Tibial nerve (tissue), 4 donors: ENCODE measurements at regions not wholly inside any gene's neighbourhood (a gene's known extent, or its start where the extent isn't known, plus 50 kb on each side); places are given as distances from the start of the nearest gene placed in this dataset.

Source experiments
- DNase-seq, 2 donors: peaks; one replicate each; pipeline ENCODE4 v3.0.0-alpha.2; 2019; ENCODE audit warnings: low spot score in 2 of 2
- H3K27ac ChIP-seq, 4 donors: fragments of 200-600 bp; sonication (generic) in 3 of 4; one replicate each; pipeline ENCODE4 v1.5.1; 2017 to 2019; ENCODE audit warnings: mild to moderate bottlenecking in 1 of 4
- H3K27me3 ChIP-seq, 2 donors: fragments of 200-600 bp; sonication (generic) in 1 of 2; one replicate each; pipeline versions ENCODE4 v1.5.1 to v1.6.0; 2017 to 2019
- H3K36me3 ChIP-seq, 3 donors: fragments of 200-600 bp; sonication (generic); one replicate each; pipeline ENCODE4 v1.5.1; 2018 to 2019
- H3K4me1 ChIP-seq, 4 donors: fragments of 200-600 bp; sonication (generic) in 3 of 4; one replicate each; pipeline ENCODE4 v1.5.1; 2017 to 2019
- H3K4me3 ChIP-seq, 4 donors: fragments of 200-600 bp; sonication (generic) in 3 of 4; one replicate each; pipeline ENCODE4 v1.5.1; 2017 to 2019; ENCODE audit warnings: mild to moderate bottlenecking in 1 of 4, moderate library complexity in 1 of 4
- H3K9me3 ChIP-seq, 4 donors: fragments of 200-600 bp; sonication (generic) in 3 of 4; one replicate each; pipeline ENCODE4 v1.5.1; 2017 to 2019
- CTCF ChIP-seq, 5 experiments: fragments of 200-600 bp in 3 of 5; fragments of 450-650 bp in 2 of 5; sonication (generic) in 3 of 5; IDR thresholded peaks; one replicate each; pipeline ENCODE4 v1.5.1; 2016 to 2019; ENCODE audit warnings: antibody characterized with exemption in 5 of 5, mild to moderate bottlenecking in 3 of 5, moderate library complexity in 2 of 5
- EP300 ChIP-seq, 2 donors: sonication (generic); formaldehyde crosslinking; IDR thresholded peaks; one replicate each; pipeline ENCODE4 v1.6.1; 2017; ENCODE audit warnings: antibody characterized with exemption in 2 of 2, mild to moderate bottlenecking in 1 of 2
- POLR2A ChIP-seq, 2 donors: fragments of 450-650 bp; IDR thresholded peaks; one replicate each; pipeline ENCODE4 v1.6.1; 2017; ENCODE audit warnings: antibody characterized with exemption in 2 of 2, mild to moderate bottlenecking in 2 of 2, moderate library complexity in 2 of 2
- WGBS, 2 donors: methylation state at CpG; one replicate each; pipeline ENCODE4 v1.1.5; 2018; 5-methylcytosine and 5-hydroxymethylcytosine counted together

GRCh38 chr19:31749231-31749630 lies 400.0 kb upstream of the TSHZ3 start:
- no peaks in the 10 kb centered on the region for H3K27me3 ChIP-seq
- TF ChIP-seq EP300 (IDR thresholded peaks at IDR 0.05) (no peak), POLR2A (IDR thresholded peaks at IDR 0.05) (no peak), CTCF (IDR thresholded peaks at IDR 0.05) (no peak)
- 58 to 72% methylated on average over 8 of the region's 8 CpGs for WGBS, 2 donors
- H3K27ac ChIP-seq, result no peak overlapping the region
- H3K36me3 ChIP-seq, result no peaks in the 10 kb centered on the region
- no peak for DNase-seq
- H3K9me3 ChIP-seq, result no peaks in the 10 kb centered on the region
- H3K4me1 ChIP-seq, result no peaks in the 10 kb centered on the region
- H3K4me3 ChIP-seq, result no peak overlapping the region

DNA sequence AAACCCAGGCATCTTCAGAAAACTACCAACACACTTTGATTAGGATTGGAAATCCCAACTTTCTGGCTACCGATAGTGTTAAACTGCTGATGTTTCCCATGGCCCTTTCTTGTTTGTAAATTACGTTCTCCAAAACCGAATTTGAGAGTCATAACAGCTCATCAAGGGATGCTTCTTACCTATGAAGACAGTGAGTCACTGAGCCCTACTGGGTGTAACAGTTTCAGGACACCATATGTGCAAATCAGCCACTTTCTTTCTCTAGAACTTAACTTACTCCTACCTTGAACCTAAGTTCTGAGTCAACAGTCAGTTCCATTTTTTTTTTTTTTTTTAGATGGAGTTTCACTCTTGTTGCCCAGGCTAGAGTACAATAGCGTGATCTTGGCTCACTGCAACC lies 410.1 kb upstream of the TSHZ3 start:
- WGBS, 2 donors, result 84 to 88% methylated on average over 4 of the region's 4 CpGs
- Histone ChIP-seq H3K4me1 (no peaks in the 10 kb centered on the region), H3K36me3 (no peaks in the 10 kb centered on the region), H3K9me3 (no peaks in the 10 kb centered on the region), H3K27ac (no peak overlapping the region), H3K27me3 (no peaks in the 10 kb centered on the region), H3K4me3 (no peak overlapping the region)
- no peak for DNase-seq
- TF ChIP-seq CTCF (IDR thresholded peaks at IDR 0.05), result no peak
- TF ChIP-seq POLR2A (IDR thresholded peaks at IDR 0.05), result no peak
- no peak for TF ChIP-seq EP300 (IDR thresholded peaks at IDR 0.05)

- TF ChIP-seq CTCF (IDR thresholded peaks at IDR 0.05) (no peak), EP300 (IDR thresholded peaks at IDR 0.05) (no peak), POLR2A (IDR thresholded peaks at IDR 0.05) (no peak)
- Histone ChIP-seq H3K9me3 (no peaks in the 10 kb centered on the region), H3K4me3 (no peak overlapping the region), H3K27me3 (no peaks in the 10 kb centered on the region), H3K4me1 (no peaks in the 10 kb centered on the region), H3K36me3 (no peaks in the 10 kb centered on the region), H3K27ac (no peak overlapping the region)
- no peak for DNase-seq
- 64 to 69% methylated on average over 15 of the region's 15 CpGs for WGBS, 2 donors
Measured at GRCh38 chr19:31761281-31761913, 412.2 kb upstream of the TSHZ3 start.

- no peak overlapping the region for H3K4me3 ChIP-seq
- DNase-seq, result no peak
- TF ChIP-seq CTCF (IDR thresholded peaks at IDR 0.05) (no peak), EP300 (IDR thresholded peaks at IDR 0.05) (no peak), POLR2A (IDR thresholded peaks at IDR 0.05) (no peak)
- no peaks in the 10 kb centered on the region for H3K9me3 ChIP-seq
- no peaks in the 10 kb centered on the region for H3K27me3 ChIP-seq
- no peaks in the 10 kb centered on the region for H3K4me1 ChIP-seq
- 79 to 82% methylated on average over 4 of the region's 4 CpGs for WGBS, 2 donors
- no peaks in the 10 kb centered on the region for H3K36me3 ChIP-seq
- H3K27ac ChIP-seq, result no peak overlapping the region
Measured at GRCh38 chr19:31770223-31770622, 421.0 kb upstream of the TSHZ3 start.

DNA sequence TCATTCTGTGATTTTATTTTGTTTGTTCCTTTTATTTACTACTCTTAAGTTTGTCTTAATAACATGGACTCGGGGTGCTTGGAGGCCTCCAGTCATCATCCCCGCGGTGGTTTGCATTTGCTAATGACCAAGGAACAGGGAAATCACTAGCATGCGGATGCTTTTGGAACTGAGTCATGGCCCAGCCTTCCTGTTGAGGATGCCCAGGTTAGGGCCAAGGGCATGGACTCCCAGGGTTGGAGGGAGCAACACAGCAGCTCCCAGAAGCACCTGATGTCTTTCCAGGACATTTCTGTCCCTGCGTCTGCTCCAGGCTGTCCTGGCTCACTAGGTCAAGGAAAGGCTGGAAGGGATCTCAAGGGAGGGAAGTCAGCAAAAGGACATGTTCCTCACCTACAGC lies 423.7 kb upstream of the TSHZ3 start:
- no peaks in the 10 kb centered on the region for H3K9me3 ChIP-seq
- no peaks in the 10 kb centered on the region for H3K27me3 ChIP-seq
- WGBS, 2 donors, result 78 to 90% methylated on average over 5 of the region's 5 CpGs
- H3K4me3 ChIP-seq, result no peak overlapping the region
- H3K36me3 ChIP-seq, result no peaks in the 10 kb centered on the region
- DNase-seq, result no peak
- H3K27ac ChIP-seq, result no peak overlapping the region
- TF ChIP-seq CTCF (IDR thresholded peaks at IDR 0.05) (no peak), EP300 (IDR thresholded peaks at IDR 0.05) (no peak), POLR2A (IDR thresholded peaks at IDR 0.05) (no peak)
- H3K4me1 ChIP-seq, result no peaks in the 10 kb centered on the region
